WTC11 (cell line): ENCODE measurements at regions not wholly inside any gene's neighbourhood (a gene's known extent, or its start where the extent isn't known, plus 50 kb on each side); places are given as distances from the start of the nearest gene placed in this dataset.

ENCODE experiments used
- CBFB ChIP-seq: sonication (generic); formaldehyde crosslinking; IDR thresholded peaks from 2 replicates; pipeline ENCODE4 v1.8.1; 2022; ENCODE audit warnings: mild to moderate bottlenecking, low read depth, missing genetic modification reagents
- ESRRA ChIP-seq: sonication (generic); formaldehyde crosslinking; IDR thresholded peaks from 2 replicates; pipeline ENCODE4 v1.8.1; 2022; ENCODE audit warnings: mild to moderate bottlenecking, missing genetic modification reagents, borderline replicate concordance
- FOXP1 ChIP-seq: sonication (generic); formaldehyde crosslinking; IDR thresholded peaks from 2 replicates; pipeline ENCODE4 v1.8.0; 2022; ENCODE audit warnings: missing genetic modification reagents, mild to moderate bottlenecking, moderate library complexity, borderline replicate concordance
- GTF2I ChIP-seq: fragments of 250-450 bp; sonication (Bioruptor Pico); conservative IDR thresholded peaks from 2 replicates; pipeline ENCODE4 v1.4.0; 2021; ENCODE audit warnings: mild to moderate bottlenecking
- JUN ChIP-seq: sonication (generic); formaldehyde crosslinking; IDR thresholded peaks from 2 replicates; pipeline ENCODE4 v1.8.0; 2023; ENCODE audit warnings: mild to moderate bottlenecking, missing genetic modification reagents
- NR2C2 ChIP-seq: sonication (generic); formaldehyde crosslinking; IDR thresholded peaks from 2 replicates; pipeline ENCODE4 v1.8.0; 2022; ENCODE audit warnings: mild to moderate bottlenecking, missing genetic modification reagents
- TP53 ChIP-seq: sonication (generic); formaldehyde crosslinking; IDR thresholded peaks from 2 replicates; pipeline ENCODE4 v1.8.1; 2023; ENCODE audit warnings: mild to moderate bottlenecking, missing genetic modification reagents
- ZNF138 ChIP-seq: sonication (generic); formaldehyde crosslinking; conservative IDR thresholded peaks from 2 replicates; pipeline ENCODE4 v1.8.1; 2022; ENCODE audit warnings: mild to moderate bottlenecking, moderate library complexity, missing genetic modification reagents
- TF ChIP-seq, protein P1 (sequence below): sonication (generic); formaldehyde crosslinking; IDR thresholded peaks from 2 replicates; pipeline ENCODE4 v1.8.1; 2022; ENCODE audit warnings: missing genetic modification reagents, borderline replicate concordance
- TF ChIP-seq, protein P2 (sequence below): sonication (generic); formaldehyde crosslinking; IDR thresholded peaks from 2 replicates; pipeline ENCODE4 v1.8.1; 2022; ENCODE audit warnings: low read depth, mild to moderate bottlenecking, moderate library complexity, missing genetic modification reagents, borderline replicate concordance
- TF ChIP-seq, protein P3 (sequence below): fragments of 200-600 bp; IDR thresholded peaks from 2 replicates; pipeline ENCODE4 v1.8.0; 2022; ENCODE audit warnings: antibody characterized with exemption
- TF ChIP-seq, protein P4 (sequence below): sonication (generic); formaldehyde crosslinking; IDR thresholded peaks from 2 replicates; pipeline ENCODE4 v1.8.1; 2023; ENCODE audit warnings: mild to moderate bottlenecking, moderate library complexity, missing genetic modification reagents
- TF ChIP-seq, protein P5 (sequence below): sonication (generic); formaldehyde crosslinking; IDR thresholded peaks from 2 replicates; pipeline ENCODE4 v1.8.1; 2023; ENCODE audit warnings: mild to moderate bottlenecking, missing genetic modification reagents, moderate library complexity
- TF ChIP-seq, protein P6 (sequence below): sonication (generic); formaldehyde crosslinking; IDR thresholded peaks from 2 replicates; pipeline ENCODE4 v1.8.0; 2023; ENCODE audit warnings: missing genetic modification reagents

DNA sequence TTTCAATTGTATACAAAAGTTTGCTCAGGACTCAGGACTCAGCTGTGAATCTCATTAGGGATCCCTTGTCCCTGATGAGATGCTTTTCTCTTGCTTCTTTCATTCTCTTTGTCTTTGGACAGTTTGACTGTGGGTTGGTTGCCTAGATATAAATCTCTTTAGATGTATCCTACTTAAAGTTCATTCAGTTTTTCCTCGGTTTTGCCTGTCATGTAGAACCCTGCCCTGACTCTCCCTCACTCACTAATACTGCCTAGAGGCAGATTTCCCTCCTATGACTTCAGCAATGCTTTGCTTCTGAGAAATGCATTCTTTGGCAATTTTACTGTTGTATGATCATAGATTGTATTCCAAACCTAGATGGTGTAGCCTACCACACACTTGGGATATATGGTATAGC lies 421.4 kb upstream of the TCF4 start:
- TF ChIP-seq, protein P1, sequence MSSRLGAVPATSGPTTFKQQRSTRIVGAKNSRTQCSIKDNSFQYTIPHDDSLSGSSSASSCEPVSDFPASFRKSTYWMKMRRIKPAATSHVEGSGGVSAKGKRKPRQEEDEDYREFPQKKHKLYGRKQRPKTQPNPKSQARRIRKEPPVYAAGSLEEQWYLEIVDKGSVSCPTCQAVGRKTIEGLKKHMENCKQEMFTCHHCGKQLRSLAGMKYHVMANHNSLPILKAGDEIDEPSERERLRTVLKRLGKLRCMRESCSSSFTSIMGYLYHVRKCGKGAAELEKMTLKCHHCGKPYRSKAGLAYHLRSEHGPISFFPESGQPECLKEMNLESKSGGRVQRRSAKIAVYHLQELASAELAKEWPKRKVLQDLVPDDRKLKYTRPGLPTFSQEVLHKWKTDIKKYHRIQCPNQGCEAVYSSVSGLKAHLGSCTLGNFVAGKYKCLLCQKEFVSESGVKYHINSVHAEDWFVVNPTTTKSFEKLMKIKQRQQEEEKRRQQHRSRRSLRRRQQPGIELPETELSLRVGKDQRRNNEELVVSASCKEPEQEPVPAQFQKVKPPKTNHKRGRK (CRISPR knock-in tag): no peak
- TF ChIP-seq, protein P2, sequence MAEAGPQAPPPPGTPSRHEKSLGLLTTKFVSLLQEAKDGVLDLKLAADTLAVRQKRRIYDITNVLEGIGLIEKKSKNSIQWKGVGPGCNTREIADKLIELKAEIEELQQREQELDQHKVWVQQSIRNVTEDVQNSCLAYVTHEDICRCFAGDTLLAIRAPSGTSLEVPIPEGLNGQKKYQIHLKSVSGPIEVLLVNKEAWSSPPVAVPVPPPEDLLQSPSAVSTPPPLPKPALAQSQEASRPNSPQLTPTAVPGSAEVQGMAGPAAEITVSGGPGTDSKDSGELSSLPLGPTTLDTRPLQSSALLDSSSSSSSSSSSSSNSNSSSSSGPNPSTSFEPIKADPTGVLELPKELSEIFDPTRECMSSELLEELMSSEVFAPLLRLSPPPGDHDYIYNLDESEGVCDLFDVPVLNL (CRISPR knock-in tag): no peak
- TF ChIP-seq GTF2I (no peak), NR2C2 (CRISPR knock-in tag) (no peak), ZNF138 (no peak), CBFB (CRISPR knock-in tag) (no peak), JUN (CRISPR knock-in tag) (no peak), ESRRA (CRISPR knock-in tag) (no peak), FOXP1 (CRISPR knock-in tag) (no peak), TP53 (CRISPR knock-in tag) (no peak)
- TF ChIP-seq, protein P3, sequence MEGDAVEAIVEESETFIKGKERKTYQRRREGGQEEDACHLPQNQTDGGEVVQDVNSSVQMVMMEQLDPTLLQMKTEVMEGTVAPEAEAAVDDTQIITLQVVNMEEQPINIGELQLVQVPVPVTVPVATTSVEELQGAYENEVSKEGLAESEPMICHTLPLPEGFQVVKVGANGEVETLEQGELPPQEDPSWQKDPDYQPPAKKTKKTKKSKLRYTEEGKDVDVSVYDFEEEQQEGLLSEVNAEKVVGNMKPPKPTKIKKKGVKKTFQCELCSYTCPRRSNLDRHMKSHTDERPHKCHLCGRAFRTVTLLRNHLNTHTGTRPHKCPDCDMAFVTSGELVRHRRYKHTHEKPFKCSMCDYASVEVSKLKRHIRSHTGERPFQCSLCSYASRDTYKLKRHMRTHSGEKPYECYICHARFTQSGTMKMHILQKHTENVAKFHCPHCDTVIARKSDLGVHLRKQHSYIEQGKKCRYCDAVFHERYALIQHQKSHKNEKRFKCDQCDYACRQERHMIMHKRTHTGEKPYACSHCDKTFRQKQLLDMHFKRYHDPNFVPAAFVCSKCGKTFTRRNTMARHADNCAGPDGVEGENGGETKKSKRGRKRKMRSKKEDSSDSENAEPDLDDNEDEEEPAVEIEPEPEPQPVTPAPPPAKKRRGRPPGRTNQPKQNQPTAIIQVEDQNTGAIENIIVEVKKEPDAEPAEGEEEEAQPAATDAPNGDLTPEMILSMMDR: no peak
- TF ChIP-seq, protein P4, sequence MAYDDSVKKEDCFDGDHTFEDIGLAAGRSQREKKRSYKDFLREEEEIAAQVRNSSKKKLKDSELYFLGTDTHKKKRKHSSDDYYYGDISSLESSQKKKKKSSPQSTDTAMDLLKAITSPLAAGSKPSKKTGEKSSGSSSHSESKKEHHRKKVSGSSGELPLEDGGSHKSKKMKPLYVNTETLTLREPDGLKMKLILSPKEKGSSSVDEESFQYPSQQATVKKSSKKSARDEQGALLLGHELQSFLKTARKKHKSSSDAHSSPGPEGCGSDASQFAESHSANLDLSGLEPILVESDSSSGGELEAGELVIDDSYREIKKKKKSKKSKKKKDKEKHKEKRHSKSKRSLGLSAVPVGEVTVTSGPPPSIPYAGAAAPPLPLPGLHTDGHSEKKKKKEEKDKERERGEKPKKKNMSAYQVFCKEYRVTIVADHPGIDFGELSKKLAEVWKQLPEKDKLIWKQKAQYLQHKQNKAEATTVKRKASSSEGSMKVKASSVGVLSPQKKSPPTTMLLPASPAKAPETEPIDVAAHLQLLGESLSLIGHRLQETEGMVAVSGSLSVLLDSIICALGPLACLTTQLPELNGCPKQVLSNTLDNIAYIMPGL (CRISPR knock-in tag): no peak
- TF ChIP-seq, protein P5, sequence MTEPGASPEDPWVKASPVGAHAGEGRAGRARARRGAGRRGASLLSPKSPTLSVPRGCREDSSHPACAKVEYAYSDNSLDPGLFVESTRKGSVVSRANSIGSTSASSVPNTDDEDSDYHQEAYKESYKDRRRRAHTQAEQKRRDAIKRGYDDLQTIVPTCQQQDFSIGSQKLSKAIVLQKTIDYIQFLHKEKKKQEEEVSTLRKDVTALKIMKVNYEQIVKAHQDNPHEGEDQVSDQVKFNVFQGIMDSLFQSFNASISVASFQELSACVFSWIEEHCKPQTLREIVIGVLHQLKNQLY: no peak
- TF ChIP-seq, protein P6, sequence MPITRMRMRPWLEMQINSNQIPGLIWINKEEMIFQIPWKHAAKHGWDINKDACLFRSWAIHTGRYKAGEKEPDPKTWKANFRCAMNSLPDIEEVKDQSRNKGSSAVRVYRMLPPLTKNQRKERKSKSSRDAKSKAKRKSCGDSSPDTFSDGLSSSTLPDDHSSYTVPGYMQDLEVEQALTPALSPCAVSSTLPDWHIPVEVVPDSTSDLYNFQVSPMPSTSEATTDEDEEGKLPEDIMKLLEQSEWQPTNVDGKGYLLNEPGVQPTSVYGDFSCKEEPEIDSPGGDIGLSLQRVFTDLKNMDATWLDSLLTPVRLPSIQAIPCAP (CRISPR knock-in tag): no peak
